Mucosa of stomach (tissue), 1 donor: ENCODE measurements at regions not wholly inside any gene's neighbourhood (a gene's known extent, or its start where the extent isn't known, plus 50 kb on each side); places are given as distances from the start of the nearest gene placed in this dataset.

Experiments
- H3K27me3 ChIP-seq: one replicate; pipeline ENCODE4 v1.7.0; 2013; ENCODE audit warnings: mild to moderate bottlenecking, low read length; ENCODE audit not compliant: control insufficient read depth, insufficient read depth
- H3K36me3 ChIP-seq: one replicate; pipeline ENCODE4 v1.7.0; 2013; ENCODE audit warnings: low read length; ENCODE audit not compliant: control insufficient read depth, insufficient read depth
- H3K4me1 ChIP-seq: one replicate; pipeline ENCODE4 v1.7.0; 2013; ENCODE audit warnings: mild to moderate bottlenecking, low read length; ENCODE audit not compliant: control insufficient read depth, insufficient read depth
- H3K4me3 ChIP-seq: one replicate; pipeline ENCODE4 v1.7.0; 2013; ENCODE audit warnings: low read length
- H3K9ac ChIP-seq: one replicate; pipeline ENCODE4 v1.7.0; 2013; ENCODE audit warnings: mild to moderate bottlenecking, low read length, moderate library complexity
- H3K9me3 ChIP-seq: one replicate; pipeline ENCODE4 v1.7.0; 2013; ENCODE audit warnings: mild to moderate bottlenecking, low read length, moderate library complexity; ENCODE audit not compliant: control insufficient read depth
- donor health status: Pancreatic carcinoma.

DNA sequence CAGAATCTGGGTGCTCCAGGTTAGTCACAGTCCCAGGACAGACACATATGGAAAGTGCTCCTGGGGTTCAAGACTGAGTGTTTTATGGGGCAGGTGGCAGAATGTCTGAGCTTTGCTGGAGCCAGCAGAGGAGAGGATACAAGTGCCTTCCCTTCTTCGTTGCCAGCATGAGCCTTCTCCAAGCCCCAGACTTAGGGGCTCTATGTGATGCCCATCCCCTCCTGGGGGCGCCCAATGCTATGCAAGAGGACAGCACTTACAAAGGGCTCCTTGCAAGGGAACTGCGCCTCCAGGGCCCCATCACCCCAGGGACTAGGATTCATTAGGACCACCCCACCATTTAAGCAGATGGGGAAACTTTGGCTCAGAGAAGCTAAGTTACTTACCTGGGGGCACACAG, 581.9 kb downstream of the BUD13 start:
- peaks cover 11% of the 10 kb centered on the region for H3K4me1 ChIP-seq
- H3K9me3 ChIP-seq: no peaks in the 10 kb centered on the region
- peaks cover 15% of the 10 kb centered on the region for H3K27me3 ChIP-seq
- no peak overlapping the region for H3K4me3 ChIP-seq
- H3K36me3 ChIP-seq: no peaks in the 10 kb centered on the region
- H3K9ac ChIP-seq: no peak overlapping the region

DNA sequence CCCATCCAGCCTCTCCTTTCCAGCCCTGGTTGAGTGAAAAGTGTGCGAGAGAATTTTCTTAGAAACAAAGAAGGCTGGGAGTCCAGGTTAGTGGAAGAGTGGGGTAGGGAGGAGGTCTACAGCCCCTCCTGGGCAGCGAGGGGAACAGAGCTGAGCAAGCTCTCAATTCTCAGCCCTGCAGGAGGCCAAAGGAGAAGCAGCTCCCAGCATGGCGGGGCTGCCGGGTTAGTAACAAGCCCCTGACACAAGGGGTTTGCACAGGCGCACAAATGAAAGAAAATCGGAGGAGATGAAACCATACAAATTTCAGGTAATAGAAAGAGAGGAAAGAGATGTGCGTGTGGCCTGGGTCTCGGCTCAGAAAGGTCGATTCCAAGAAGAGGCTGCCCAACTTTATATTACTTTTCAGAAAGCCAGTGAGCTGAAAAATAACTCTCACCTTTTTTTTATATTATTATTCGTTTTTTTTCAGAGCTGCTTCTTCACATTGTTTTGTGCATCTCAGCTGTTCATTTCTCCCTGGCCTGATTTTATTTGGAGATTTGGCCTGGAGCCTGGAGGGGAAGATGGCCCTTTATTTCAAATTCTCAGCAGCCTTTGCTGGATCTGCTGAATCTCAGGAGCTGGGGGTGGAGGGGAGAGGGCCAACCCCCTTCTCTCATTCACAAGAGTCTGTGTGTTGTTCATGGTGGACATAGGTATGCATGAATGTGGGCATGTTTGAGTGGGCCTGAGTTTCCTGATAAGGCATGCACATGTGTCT, 583.2 kb downstream of the BUD13 start:
- Histone ChIP-seq H3K4me3 (no peak overlapping the region), H3K9me3 (no peaks in the 10 kb centered on the region), H3K4me1 (peaks cover 11% of the 10 kb centered on the region), H3K27me3 (peaks cover 15% of the 10 kb centered on the region), H3K36me3 (no peaks in the 10 kb centered on the region), H3K9ac (no peak overlapping the region)

DNA sequence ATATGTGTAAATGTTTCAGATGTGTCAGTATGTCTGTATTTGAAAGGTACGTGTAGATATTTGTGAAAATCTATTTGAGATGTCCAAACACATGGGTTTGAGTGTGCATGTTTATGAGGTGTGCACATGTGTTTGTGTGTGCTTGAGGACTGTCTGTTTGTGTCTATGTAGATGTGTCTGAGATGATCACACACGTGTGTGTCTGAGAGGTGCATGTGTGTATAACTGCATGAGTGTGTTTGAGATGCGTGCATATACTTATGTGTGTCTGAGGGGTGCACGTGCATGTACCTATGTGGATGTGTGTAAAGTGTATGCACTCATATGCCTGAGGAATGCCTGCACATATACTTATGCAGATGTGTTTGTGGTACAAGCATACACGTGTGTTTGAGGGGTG, 584.4 kb downstream of the BUD13 start:
- H3K9me3 ChIP-seq: no peaks in the 10 kb centered on the region
- no peaks in the 10 kb centered on the region for H3K36me3 ChIP-seq
- peaks cover 15% of the 10 kb centered on the region for H3K27me3 ChIP-seq
- H3K9ac ChIP-seq: no peak overlapping the region
- H3K4me1 ChIP-seq: peaks cover 5% of the 10 kb centered on the region
- H3K4me3 ChIP-seq: no peak overlapping the region

DNA sequence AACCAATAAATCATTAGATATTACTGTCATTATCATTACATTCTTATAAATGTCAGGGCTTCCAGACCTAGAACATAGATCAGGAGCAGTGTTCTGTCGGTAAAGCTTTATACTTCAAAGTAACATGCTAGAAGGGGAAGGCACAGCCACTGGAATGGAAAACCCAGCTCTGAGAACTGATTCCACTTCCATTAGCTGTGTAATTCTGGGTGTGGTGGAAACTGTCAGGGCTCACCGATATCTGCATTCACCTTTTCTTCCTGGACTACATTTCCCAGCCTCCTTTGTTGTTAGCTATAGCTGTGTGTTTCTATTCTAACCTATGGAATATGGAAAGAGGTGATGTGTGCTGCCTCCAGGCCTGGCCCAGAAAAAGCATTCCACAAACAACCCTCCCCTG, 585.8 kb downstream of the BUD13 start:
- Histone ChIP-seq H3K27me3 (peaks cover 5% of the 10 kb centered on the region), H3K9me3 (no peaks in the 10 kb centered on the region), H3K4me1 (no peaks in the 10 kb centered on the region), H3K9ac (no peak overlapping the region), H3K4me3 (no peak overlapping the region), H3K36me3 (no peaks in the 10 kb centered on the region)

GRCh38 chr11:116185551-116185950, 587.2 kb downstream of the BUD13 start:
- H3K4me1 ChIP-seq: no peaks in the 10 kb centered on the region
- H3K36me3 ChIP-seq: no peaks in the 10 kb centered on the region
- H3K9me3 ChIP-seq: no peaks in the 10 kb centered on the region

GRCh38 chr11:116184763-116185162, 588.0 kb downstream of the BUD13 start:
- Histone ChIP-seq H3K9me3 (no peaks in the 10 kb centered on the region), H3K4me3 (no peak overlapping the region), H3K27me3 (no peaks in the 10 kb centered on the region), H3K4me1 (no peaks in the 10 kb centered on the region), H3K36me3 (no peaks in the 10 kb centered on the region), H3K9ac (no peak overlapping the region)

More at GRCh38 chr11:116185551-116185950, 587.2 kb downstream of the BUD13 start:
- Histone ChIP-seq H3K27me3 (peaks cover 4% of the 10 kb centered on the region), H3K4me3 (no peak overlapping the region), H3K9ac (no peak overlapping the region)

GRCh38 chr11:116182356-116182966, 590.3 kb downstream of the BUD13 start:
- Histone ChIP-seq H3K27me3 (no peaks in the 10 kb centered on the region), H3K9ac (no peak overlapping the region), H3K36me3 (no peaks in the 10 kb centered on the region), H3K4me3 (no peak overlapping the region), H3K9me3 (no peaks in the 10 kb centered on the region), H3K4me1 (no peaks in the 10 kb centered on the region)

- no peaks in the 10 kb centered on the region for H3K27me3 ChIP-seq
- no peaks in the 10 kb centered on the region for H3K36me3 ChIP-seq
- H3K4me1 ChIP-seq: no peaks in the 10 kb centered on the region
- no peak overlapping the region for H3K4me3 ChIP-seq
- H3K9ac ChIP-seq: no peak overlapping the region
- no peaks in the 10 kb centered on the region for H3K9me3 ChIP-seq
These were observed 591.8 kb downstream of the BUD13 start for GRCh38 chr11:116180806-116181600.

- Histone ChIP-seq H3K9ac (no peak overlapping the region), H3K27me3 (no peaks in the 10 kb centered on the region), H3K9me3 (no peaks in the 10 kb centered on the region)
These were observed 593.4 kb downstream of the BUD13 start for GRCh38 chr11:116179401-116179800.

DNA sequence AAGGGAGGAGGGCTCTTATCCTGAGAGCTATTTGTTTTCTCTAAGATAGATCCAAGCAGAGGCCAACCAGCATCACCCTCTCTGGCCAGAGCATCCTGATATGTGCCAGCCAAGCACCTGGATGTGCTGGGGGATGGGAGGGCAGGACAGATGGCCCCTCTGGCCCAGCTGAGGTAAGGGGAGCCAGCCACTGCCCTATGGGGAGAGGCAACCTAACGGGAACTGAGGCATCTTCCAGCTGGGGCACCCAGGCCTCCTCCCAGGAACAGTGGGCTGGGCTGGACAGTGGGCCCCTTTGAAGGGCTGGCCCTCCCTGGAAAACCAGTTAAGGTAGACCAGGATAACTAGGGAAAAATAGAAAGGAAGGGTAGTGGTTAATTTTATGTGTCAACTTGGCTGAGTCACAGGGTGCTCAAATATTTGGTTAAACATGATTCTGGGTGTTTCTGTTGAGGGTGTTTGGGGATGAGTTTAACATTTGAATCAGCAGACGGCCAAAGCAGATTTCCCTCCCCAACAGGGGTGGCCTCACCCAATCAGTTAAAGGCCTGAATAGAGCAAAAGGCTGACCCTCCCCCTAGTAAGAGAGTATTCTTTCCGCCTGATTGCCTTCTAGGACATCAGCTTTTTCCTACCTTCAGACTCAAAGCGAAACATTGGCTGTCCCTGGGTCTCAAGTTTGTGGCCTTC, 595.1 kb downstream of the BUD13 start:
- Histone ChIP-seq H3K4me3 (no peak overlapping the region), H3K9me3 (no peaks in the 10 kb centered on the region), H3K36me3 (no peaks in the 10 kb centered on the region), H3K9ac (no peak overlapping the region), H3K4me1 (no peaks in the 10 kb centered on the region), H3K27me3 (no peaks in the 10 kb centered on the region)

More at GRCh38 chr11:116179401-116179800, 593.4 kb downstream of the BUD13 start:
- H3K36me3 ChIP-seq: no peaks in the 10 kb centered on the region
- H3K4me1 ChIP-seq: no peaks in the 10 kb centered on the region
- no peak overlapping the region for H3K4me3 ChIP-seq

DNA sequence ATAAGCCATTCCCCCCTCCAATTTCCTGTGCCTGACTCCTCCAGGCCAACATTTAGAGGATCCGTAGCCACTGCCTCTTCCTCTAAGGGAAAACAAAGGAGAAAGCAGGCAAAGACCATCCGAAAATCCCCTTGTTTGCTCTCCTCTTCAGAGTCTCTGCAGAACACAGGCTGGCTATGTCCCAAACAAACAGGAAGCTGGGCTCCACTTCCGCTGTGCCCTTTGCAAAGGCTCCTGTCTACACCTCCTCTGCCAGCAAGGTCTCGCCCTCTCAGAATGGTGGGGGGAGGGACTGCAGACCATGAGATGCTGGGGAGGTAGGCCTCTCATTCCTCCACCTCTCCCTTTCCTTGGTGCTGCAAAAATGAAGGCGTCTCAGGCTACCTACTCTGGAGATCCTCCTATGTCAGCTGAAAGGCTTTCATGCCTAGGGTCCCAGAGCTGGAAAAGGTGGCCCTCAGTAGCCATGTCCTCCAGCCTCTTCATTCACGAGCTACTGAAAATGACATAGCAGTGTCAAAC, 596.2 kb downstream of the BUD13 start:
- Histone ChIP-seq H3K9ac (no peak overlapping the region), H3K27me3 (no peaks in the 10 kb centered on the region), H3K9me3 (no peaks in the 10 kb centered on the region)

More for the DNA sequence above, 596.2 kb downstream of the BUD13 start:
- Histone ChIP-seq H3K4me3 (no peak overlapping the region), H3K4me1 (no peaks in the 10 kb centered on the region), H3K36me3 (no peaks in the 10 kb centered on the region)
